HuH-7 (cell line): ENCODE measurements at regions not wholly inside any gene's neighbourhood (a gene's known extent, or its start where the extent isn't known, plus 50 kb on each side); places are given as distances from the start of the nearest gene placed in this dataset.
"Not testable (repeated sequence)": the region's sequence is repeated elsewhere in the genome, so short reads cannot be mapped to it uniquely, and the experiment has no call there.

Experiments
- DNase-seq: peaks from one replicate; pipeline ENCODE4 v3.0.0; 2011; ENCODE audit warnings: low spot score

- no peak for DNase-seq
Measured at GRCh38 chr17:11182430-11182829, 58.6 kb upstream of the SHISA6 start.

- DNase-seq = no peak
Measured at GRCh38 chr17:11178581-11178980, 62.4 kb upstream of the SHISA6 start.

GRCh38 chr17:11177340-11177739 lies 63.7 kb upstream of the SHISA6 start:
- no peak for DNase-seq

- DNase-seq = no peak
Measured at GRCh38 chr17:11176549-11176948, 64.5 kb upstream of the SHISA6 start.

GRCh38 chr17:11170881-11171280 lies 70.1 kb upstream of the SHISA6 start:
- DNase-seq = no peak

- no peak for DNase-seq
Measured at GRCh38 chr17:11151818-11152425, 89.1 kb upstream of the SHISA6 start.

GRCh38 chr17:11150906-11151511 lies 90.0 kb upstream of the SHISA6 start:
- not testable (repeated sequence) for DNase-seq

- peak; percentile 14 for DNase-seq
Measured at GRCh38 chr17:11144358-11145233, 96.4 kb upstream of the SHISA6 start.

- no peak for DNase-seq
Measured at GRCh38 chr17:11142231-11142630, 98.8 kb upstream of the SHISA6 start.

GRCh38 chr17:11140501-11140900 lies 100.5 kb upstream of the SHISA6 start:
- DNase-seq = no peak

GRCh38 chr17:11140043-11140442 lies 101.0 kb upstream of the SHISA6 start:
- DNase-seq = no peak

GRCh38 chr17:11138023-11138422 lies 103.0 kb upstream of the SHISA6 start:
- DNase-seq = no peak

- no peak for DNase-seq
Measured at GRCh38 chr17:11135819-11136218, 105.2 kb upstream of the SHISA6 start.

GRCh38 chr17:11130367-11130766 lies 110.6 kb upstream of the SHISA6 start:
- DNase-seq = no peak

- no peak for DNase-seq
Measured at GRCh38 chr17:11122908-11123307, 118.1 kb upstream of the SHISA6 start.

GRCh38 chr17:11121341-11121985 lies 119.5 kb upstream of the SHISA6 start:
- DNase-seq = no peak

GRCh38 chr17:11109106-11109505 lies 131.9 kb upstream of the SHISA6 start:
- DNase-seq = no peak

GRCh38 chr17:11105141-11105540 lies 135.9 kb upstream of the SHISA6 start:
- DNase-seq = no peak

GRCh38 chr17:11097121-11097520 lies 143.9 kb upstream of the SHISA6 start:
- DNase-seq = no peak

- no peak for DNase-seq
Measured at GRCh38 chr17:11094331-11094730, 146.7 kb upstream of the SHISA6 start.

GRCh38 chr17:11086646-11087340 lies 154.2 kb upstream of the SHISA6 start:
- no peak for DNase-seq

- DNase-seq = no peak
Measured at GRCh38 chr17:11082559-11082958, 158.5 kb upstream of the SHISA6 start.
